Smooth muscle cell (in vitro differentiated cells): ENCODE measurements at regions not wholly inside any gene's neighbourhood (a gene's known extent, or its start where the extent isn't known, plus 50 kb on each side); places are given as distances from the start of the nearest gene placed in this dataset.

Source experiments
- DNase-seq: peaks from one replicate; lab custom pipeline; 2025; ENCODE audit not compliant: unreplicated experiment; lab: John Stamatoyannopoulos, UW
- H2AFZ ChIP-seq: fragments of 200-600 bp; sonication (generic); 2 replicates; pipeline ENCODE4 v1.6.0; 2016; ENCODE audit warnings: antibody characterized with exemption, low read depth, mild to moderate bottlenecking
- H3F3A ChIP-seq: fragments of 200-600 bp; sonication (generic); 2 replicates; pipeline ENCODE4 v1.6.0; 2017; ENCODE audit warnings: antibody characterized with exemption, low read depth
- H3K27ac ChIP-seq: fragments of 200-600 bp; sonication (generic); 2 replicates; pipeline ENCODE4 v1.5.1; 2016; ENCODE audit warnings: low read depth, mild to moderate bottlenecking
- H3K27me3 ChIP-seq: fragments of 200-600 bp; sonication (generic); 2 replicates; pipeline ENCODE4 v1.6.1; 2016; ENCODE audit warnings: low read depth, mild to moderate bottlenecking
- H3K36me3 ChIP-seq: fragments of 200-600 bp; sonication (generic); 2 replicates; pipeline ENCODE4 v1.5.1; 2016; ENCODE audit warnings: low read depth
- H3K4me1 ChIP-seq: fragments of 200-600 bp; sonication (generic); 2 replicates; pipeline ENCODE4 v1.5.1; 2016; ENCODE audit warnings: low read depth
- H3K4me2 ChIP-seq: fragments of 200-600 bp; sonication (generic); 2 replicates; pipeline ENCODE4 v1.6.0; 2016; ENCODE audit warnings: mild to moderate bottlenecking
- H3K4me3 ChIP-seq: fragments of 200-600 bp; sonication (generic); 2 replicates; pipeline ENCODE4 v1.5.1; 2016; ENCODE audit warnings: mild to moderate bottlenecking
- H3K79me2 ChIP-seq: fragments of 200-600 bp; sonication (generic); 2 replicates; pipeline ENCODE4 v1.6.0; 2016; ENCODE audit warnings: low read depth, mild to moderate bottlenecking
- H3K9ac ChIP-seq: fragments of 200-600 bp; sonication (generic); 2 replicates; pipeline ENCODE4 v1.6.0; 2016; ENCODE audit warnings: low read depth
- H3K9me3 ChIP-seq: fragments of 200-600 bp; sonication (generic); replicated peaks from 2 replicates; pipeline ENCODE4 v1.5.1; 2016; ENCODE audit warnings: low read depth
- H4K20me1 ChIP-seq: fragments of 200-600 bp; sonication (generic); 2 replicates; pipeline ENCODE4 v1.6.0; 2016; ENCODE audit warnings: low read depth
- WGBS: methylation state at CpG from one replicate; pipeline ENCODE4 v1.1.7; 2016; ENCODE audit warnings: low lambda C conversion rate; 5-methylcytosine and 5-hydroxymethylcytosine counted together
- TF ChIP-seq, protein P1 (sequence below): fragments of 200-600 bp; sonication (generic); IDR thresholded peaks from 2 replicates; pipeline ENCODE4 v1.5.1; 2017; ENCODE audit warnings: borderline replicate concordance, mild to moderate bottlenecking, antibody characterized with exemption; ENCODE audit not compliant: insufficient read depth, poor library complexity, severe bottlenecking

DNA sequence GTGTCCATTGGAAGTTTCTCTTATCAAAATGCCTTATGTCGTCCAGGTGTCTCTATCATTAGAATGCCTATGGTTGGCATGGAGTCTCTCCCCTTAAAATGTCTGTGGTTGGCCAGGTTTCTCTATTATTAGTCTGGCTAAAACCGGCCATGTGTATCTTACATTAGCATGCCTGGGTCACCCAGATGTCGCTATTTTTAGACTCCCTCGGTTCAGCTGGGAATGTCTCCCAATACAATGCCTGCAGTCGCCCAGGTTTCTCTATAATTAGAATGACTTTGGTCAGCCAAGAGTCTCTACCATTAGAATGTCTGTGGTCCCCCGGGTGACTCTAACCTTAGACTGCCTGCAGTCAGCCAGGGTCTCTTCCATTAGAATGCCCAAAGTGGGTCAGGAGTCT lies 1536.1 kb downstream of the UQCRFS1 start:
- Histone ChIP-seq H2AFZ (no peak overlapping the region), H3K36me3 (no peaks in the 10 kb centered on the region), H3K4me1 (no peaks in the 10 kb centered on the region), H3K27me3 (no peaks in the 10 kb centered on the region), H3K79me2 (no peaks in the 10 kb centered on the region), H3K4me2 (no peak overlapping the region), H3K9ac (no peak overlapping the region), H3K4me3 (no peak overlapping the region), H3F3A (no peaks in the 10 kb centered on the region), H3K9me3 (peaks cover 6% of the 10 kb centered on the region), H3K27ac (no peak overlapping the region), H4K20me1 (no peaks in the 10 kb centered on the region)
- 60% methylated on average over 6 of the region's 6 CpGs for WGBS
- TF ChIP-seq, protein P1, sequence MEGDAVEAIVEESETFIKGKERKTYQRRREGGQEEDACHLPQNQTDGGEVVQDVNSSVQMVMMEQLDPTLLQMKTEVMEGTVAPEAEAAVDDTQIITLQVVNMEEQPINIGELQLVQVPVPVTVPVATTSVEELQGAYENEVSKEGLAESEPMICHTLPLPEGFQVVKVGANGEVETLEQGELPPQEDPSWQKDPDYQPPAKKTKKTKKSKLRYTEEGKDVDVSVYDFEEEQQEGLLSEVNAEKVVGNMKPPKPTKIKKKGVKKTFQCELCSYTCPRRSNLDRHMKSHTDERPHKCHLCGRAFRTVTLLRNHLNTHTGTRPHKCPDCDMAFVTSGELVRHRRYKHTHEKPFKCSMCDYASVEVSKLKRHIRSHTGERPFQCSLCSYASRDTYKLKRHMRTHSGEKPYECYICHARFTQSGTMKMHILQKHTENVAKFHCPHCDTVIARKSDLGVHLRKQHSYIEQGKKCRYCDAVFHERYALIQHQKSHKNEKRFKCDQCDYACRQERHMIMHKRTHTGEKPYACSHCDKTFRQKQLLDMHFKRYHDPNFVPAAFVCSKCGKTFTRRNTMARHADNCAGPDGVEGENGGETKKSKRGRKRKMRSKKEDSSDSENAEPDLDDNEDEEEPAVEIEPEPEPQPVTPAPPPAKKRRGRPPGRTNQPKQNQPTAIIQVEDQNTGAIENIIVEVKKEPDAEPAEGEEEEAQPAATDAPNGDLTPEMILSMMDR = no peak
- no peak for DNase-seq

DNA sequence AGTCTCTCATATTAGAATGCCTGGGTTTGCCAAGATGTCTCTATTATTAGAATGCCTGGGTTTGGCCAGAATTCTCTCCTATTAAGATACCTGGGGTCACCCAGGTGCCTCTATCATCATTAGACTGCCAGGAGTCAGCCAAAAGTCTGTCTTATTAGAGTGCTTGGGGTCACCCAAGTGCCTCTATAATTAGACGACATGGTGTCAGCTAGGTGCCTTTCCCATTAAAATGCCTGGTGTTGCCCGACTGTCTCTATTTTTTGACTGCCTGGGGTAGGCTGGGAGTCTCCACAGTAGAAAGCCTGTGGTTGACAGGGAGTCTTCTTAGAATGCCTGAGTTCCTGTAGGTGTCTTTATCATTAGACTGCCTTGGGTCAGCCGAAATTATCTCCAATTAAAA lies 1536.6 kb downstream of the UQCRFS1 start:
- WGBS = 83% methylated on average over 3 of the region's 3 CpGs
- no peak for DNase-seq
- no peaks in the 10 kb centered on the region for H3K4me1 ChIP-seq
- H4K20me1 ChIP-seq = no peaks in the 10 kb centered on the region
- H2AFZ ChIP-seq = no peak overlapping the region
- no peaks in the 10 kb centered on the region for H3K27me3 ChIP-seq
- peaks cover 2% of the 10 kb centered on the region for H3K9me3 ChIP-seq
- no peaks in the 10 kb centered on the region for H3K79me2 ChIP-seq
- H3K27ac ChIP-seq = no peak overlapping the region
- no peaks in the 10 kb centered on the region for H3K36me3 ChIP-seq
- no peak overlapping the region for H3K9ac ChIP-seq
- TF ChIP-seq, protein P1 = no peak
- H3K4me2 ChIP-seq = no peak overlapping the region
- H3K4me3 ChIP-seq = no peak overlapping the region
- no peaks in the 10 kb centered on the region for H3F3A ChIP-seq

DNA sequence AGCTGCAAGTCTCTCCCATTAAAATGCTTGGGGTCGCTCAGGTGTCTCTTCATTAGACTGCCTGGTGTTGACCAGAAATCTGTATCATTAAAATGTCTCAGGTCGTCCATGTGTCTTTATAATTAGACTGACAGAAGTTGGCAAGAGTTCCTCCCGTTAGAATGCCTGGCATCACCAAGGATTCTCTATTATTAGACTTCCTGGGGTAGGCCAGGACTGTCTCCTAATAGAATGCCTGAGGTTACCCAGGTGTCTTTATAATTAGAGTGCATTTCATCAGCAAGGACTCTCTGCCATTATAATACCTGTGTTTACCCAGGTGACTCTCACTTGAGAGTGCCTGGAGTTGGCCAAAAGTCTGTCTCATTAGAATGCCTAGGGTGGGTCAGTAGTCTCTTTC lies 1537.2 kb downstream of the UQCRFS1 start:
- WGBS = 44% methylated on average over 3 of the region's 3 CpGs
- peaks cover 2% of the 10 kb centered on the region for H3K9me3 ChIP-seq
- no peak overlapping the region for H3K4me2 ChIP-seq
- no peaks in the 10 kb centered on the region for H3F3A ChIP-seq
- no peaks in the 10 kb centered on the region for H3K36me3 ChIP-seq
- no peak overlapping the region for H2AFZ ChIP-seq
- no peaks in the 10 kb centered on the region for H3K79me2 ChIP-seq
- TF ChIP-seq, protein P1 = no peak
- no peak overlapping the region for H3K27ac ChIP-seq
- H3K4me1 ChIP-seq = no peaks in the 10 kb centered on the region
- no peak overlapping the region for H3K9ac ChIP-seq
- H4K20me1 ChIP-seq = no peaks in the 10 kb centered on the region
- no peak for DNase-seq
- no peak overlapping the region for H3K4me3 ChIP-seq
- no peaks in the 10 kb centered on the region for H3K27me3 ChIP-seq

DNA sequence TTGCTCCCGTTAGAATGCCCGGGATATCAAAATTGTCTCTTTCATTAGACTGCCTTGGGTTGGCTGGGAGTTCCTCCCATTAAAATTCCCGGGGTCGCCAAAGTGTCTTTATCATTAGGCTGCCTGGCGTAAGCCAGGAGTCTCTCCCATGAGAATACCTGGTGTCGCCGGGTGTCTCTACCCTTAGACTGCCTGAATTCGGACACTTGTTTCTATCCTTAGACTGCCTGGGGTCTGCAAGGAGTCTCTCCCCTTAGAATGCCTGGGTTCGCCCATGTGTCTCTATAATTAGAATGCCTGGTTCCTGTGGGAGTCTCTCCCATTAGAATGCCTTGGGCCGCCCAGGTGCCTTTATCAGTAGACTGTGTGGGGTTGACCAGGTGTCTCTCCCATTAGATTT lies 1538.2 kb downstream of the UQCRFS1 start:
- DNase-seq = no peak
- H3K27me3 ChIP-seq = no peaks in the 10 kb centered on the region
- H3K4me1 ChIP-seq = no peaks in the 10 kb centered on the region
- WGBS = 90% methylated on average over 10 of the region's 10 CpGs
- no peak overlapping the region for H3K4me2 ChIP-seq
- no peaks in the 10 kb centered on the region for H4K20me1 ChIP-seq
- H2AFZ ChIP-seq = no peak overlapping the region
- H3K79me2 ChIP-seq = no peaks in the 10 kb centered on the region
- H3K4me3 ChIP-seq = no peak overlapping the region
- H3K9me3 ChIP-seq = peaks cover 2% of the 10 kb centered on the region
- no peak overlapping the region for H3K27ac ChIP-seq
- no peak overlapping the region for H3K9ac ChIP-seq
- H3K36me3 ChIP-seq = no peaks in the 10 kb centered on the region
- TF ChIP-seq, protein P1 = no peak
- no peaks in the 10 kb centered on the region for H3F3A ChIP-seq
